ENCODE measurements at regions not wholly inside any gene's neighbourhood (a gene's known extent, or its start where the extent isn't known, plus 50 kb on each side); places are given as distances from the start of the nearest gene placed in this dataset.

DNA sequence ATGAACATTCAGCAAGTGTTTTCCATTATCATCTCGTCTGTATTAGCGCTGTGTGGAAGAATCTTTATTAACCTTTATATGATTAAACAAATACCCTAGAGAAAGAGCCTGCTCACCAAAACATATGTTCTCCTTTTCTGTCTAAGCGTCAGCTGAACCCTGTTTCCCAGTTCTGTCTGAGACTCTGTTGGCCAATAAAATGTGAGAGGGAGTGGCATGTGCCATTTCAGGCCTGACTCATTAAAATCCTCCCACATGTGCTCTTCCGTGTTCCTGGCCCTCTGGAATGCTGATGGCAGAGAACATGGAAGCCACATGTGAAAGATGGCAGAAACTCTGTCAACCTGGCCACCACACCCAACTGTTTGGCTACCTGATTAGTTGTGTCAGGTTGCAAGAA is 181.9 kb upstream of the EDNRB start:
- Histone ChIP-seq H3K36me3 (ENCODE audit: insufficient read depth, low read length) (no peaks in the 10 kb centered on the region), H3K4me2 (ENCODE audit: low read length) (no peak overlapping the region), H4K20me1 (ENCODE audit: insufficient read depth) (no peaks in the 10 kb centered on the region), H3K4me3 (ENCODE audit: low read length) (no peak overlapping the region), H3K79me2 (replicated peaks; ENCODE audit: insufficient read depth, low read length) (no peaks in the 10 kb centered on the region), H2AFZ (ENCODE audit: low read depth, low read length) (no peak overlapping the region), H3F3A (ENCODE audit: insufficient read depth, low read length, poor library complexity, severe bottlenecking) (no peaks in the 10 kb centered on the region), H3K27me3 (ENCODE audit: insufficient read depth, low read depth, low read length) (no peaks in the 10 kb centered on the region), H3K27ac (ENCODE audit: low read length) (no peak overlapping the region), H3K9ac (ENCODE audit: low read length) (no peak overlapping the region), H3K9me3 (ENCODE audit: low read length) (no peaks in the 10 kb centered on the region), H3K9me2 (ENCODE audit: insufficient read depth, low read length) (peaks cover 3% of the 10 kb centered on the region)
- TF ChIP-seq, protein P1, sequence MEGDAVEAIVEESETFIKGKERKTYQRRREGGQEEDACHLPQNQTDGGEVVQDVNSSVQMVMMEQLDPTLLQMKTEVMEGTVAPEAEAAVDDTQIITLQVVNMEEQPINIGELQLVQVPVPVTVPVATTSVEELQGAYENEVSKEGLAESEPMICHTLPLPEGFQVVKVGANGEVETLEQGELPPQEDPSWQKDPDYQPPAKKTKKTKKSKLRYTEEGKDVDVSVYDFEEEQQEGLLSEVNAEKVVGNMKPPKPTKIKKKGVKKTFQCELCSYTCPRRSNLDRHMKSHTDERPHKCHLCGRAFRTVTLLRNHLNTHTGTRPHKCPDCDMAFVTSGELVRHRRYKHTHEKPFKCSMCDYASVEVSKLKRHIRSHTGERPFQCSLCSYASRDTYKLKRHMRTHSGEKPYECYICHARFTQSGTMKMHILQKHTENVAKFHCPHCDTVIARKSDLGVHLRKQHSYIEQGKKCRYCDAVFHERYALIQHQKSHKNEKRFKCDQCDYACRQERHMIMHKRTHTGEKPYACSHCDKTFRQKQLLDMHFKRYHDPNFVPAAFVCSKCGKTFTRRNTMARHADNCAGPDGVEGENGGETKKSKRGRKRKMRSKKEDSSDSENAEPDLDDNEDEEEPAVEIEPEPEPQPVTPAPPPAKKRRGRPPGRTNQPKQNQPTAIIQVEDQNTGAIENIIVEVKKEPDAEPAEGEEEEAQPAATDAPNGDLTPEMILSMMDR (IDR thresholded peaks at IDR 0.05; ENCODE audit: poor library complexity, severe bottlenecking), result no peak
- TF ChIP-seq TAF1 (IDR thresholded peaks at IDR 0.05; ENCODE audit: low read depth), result no peak

- Histone ChIP-seq H3K9me2 (ENCODE audit: insufficient read depth, low read length) (no peaks in the 10 kb centered on the region), H3K4me3 (ENCODE audit: low read length) (no peak overlapping the region), H3K27me3 (ENCODE audit: insufficient read depth, low read depth, low read length) (no peaks in the 10 kb centered on the region), H3K27ac (ENCODE audit: low read length) (no peak overlapping the region), H3K79me2 (replicated peaks; ENCODE audit: insufficient read depth, low read length) (no peaks in the 10 kb centered on the region), H3K9ac (ENCODE audit: low read length) (no peak overlapping the region), H2AFZ (ENCODE audit: low read depth, low read length) (no peak overlapping the region), H4K20me1 (ENCODE audit: insufficient read depth) (no peaks in the 10 kb centered on the region), H3K4me2 (ENCODE audit: low read length) (no peak overlapping the region), H3F3A (ENCODE audit: insufficient read depth, low read length, poor library complexity, severe bottlenecking) (no peaks in the 10 kb centered on the region), H3K36me3 (ENCODE audit: insufficient read depth, low read length) (no peaks in the 10 kb centered on the region), H3K9me3 (ENCODE audit: low read length) (no peaks in the 10 kb centered on the region)
- TF ChIP-seq POLR2AphosphoS5 (IDR thresholded peaks at IDR 0.05) (no peak), RAD21 (conservative IDR thresholded peaks at IDR 0.05) (no peak), TAF1 (IDR thresholded peaks at IDR 0.05; ENCODE audit: low read depth) (no peak), EZH2 (IDR thresholded peaks at IDR 0.05; ENCODE audit: borderline replicate concordance, insufficient read depth, low read length, poor library complexity, severe bottlenecking) (no peak), EP300 (conservative IDR thresholded peaks at IDR 0.05; ENCODE audit: poor library complexity, severe bottlenecking) (no peak)
- TF ChIP-seq, protein P1 (IDR thresholded peaks at IDR 0.05; ENCODE audit: poor library complexity, severe bottlenecking), result no peak
Measured at GRCh38 chr13:78098249-78098648, 179.6 kb upstream of the EDNRB start.

- TF ChIP-seq POLR2AphosphoS5 (IDR thresholded peaks at IDR 0.05), result no peak
- no peak overlapping the region for H3K4me3 ChIP-seq (ENCODE audit: low read length)
- H3K27ac ChIP-seq (ENCODE audit: low read length), result no peak overlapping the region
- no peak overlapping the region for H3K9ac ChIP-seq (ENCODE audit: low read length)
- no peaks in the 10 kb centered on the region for H3K27me3 ChIP-seq (ENCODE audit: insufficient read depth, low read depth, low read length)
- no peaks in the 10 kb centered on the region for H3K36me3 ChIP-seq (ENCODE audit: insufficient read depth, low read length)
- no peaks in the 10 kb centered on the region for H3K79me2 ChIP-seq (replicated peaks; ENCODE audit: insufficient read depth, low read length)
- H4K20me1 ChIP-seq (ENCODE audit: insufficient read depth), result no peaks in the 10 kb centered on the region
- no peaks in the 10 kb centered on the region for H3F3A ChIP-seq (ENCODE audit: insufficient read depth, low read length, poor library complexity, severe bottlenecking)
- H3K4me2 ChIP-seq (ENCODE audit: low read length), result no peak overlapping the region
- no peaks in the 10 kb centered on the region for H3K9me3 ChIP-seq (ENCODE audit: low read length)
- no peaks in the 10 kb centered on the region for H3K9me2 ChIP-seq (ENCODE audit: insufficient read depth, low read length)
- H2AFZ ChIP-seq (ENCODE audit: low read depth, low read length), result no peak overlapping the region
Measured at GRCh38 chr13:78096221-78096620, 177.6 kb upstream of the EDNRB start.

Measured in neural cell (in vitro differentiated cells).